ENCODE measurements at regions not wholly inside any gene's neighbourhood (a gene's known extent, or its start where the extent isn't known, plus 50 kb on each side); places are given as distances from the start of the nearest gene placed in this dataset.

- DNase-seq (ENCODE audit: low read depth), result peak; percentile 16
Measured at GRCh38 chrX:128460835-128461234, 408.6 kb upstream of the ACTRT1 start.

GRCh38 chrX:128458888-128459287 is 406.7 kb upstream of the ACTRT1 start:
- H3K4me3 ChIP-seq (ENCODE audit: low read length), result no peak overlapping the region
- peak; percentile 77 for DNase-seq (ENCODE audit: low read depth)
- no peak for TF ChIP-seq CTCF (IDR thresholded peaks at IDR 0.05; ENCODE audit: insufficient read depth, low read depth, low read length, missing control alignments)

More at GRCh38 chrX:128460835-128461234, 408.6 kb upstream of the ACTRT1 start:
- peak; percentile 15 for TF ChIP-seq CTCF (IDR thresholded peaks at IDR 0.05; ENCODE audit: insufficient read depth, low read depth, low read length, missing control alignments)
- H3K4me3 ChIP-seq (ENCODE audit: low read length), result no peak overlapping the region

GRCh38 chrX:128457674-128458073 is 405.5 kb upstream of the ACTRT1 start:
- no peak for TF ChIP-seq CTCF (IDR thresholded peaks at IDR 0.05; ENCODE audit: insufficient read depth, low read depth, low read length, missing control alignments)
- H3K4me3 ChIP-seq (ENCODE audit: low read length), result no peak overlapping the region
- peak; percentile 50 for DNase-seq (ENCODE audit: low read depth)

GRCh38 chrX:128439159-128439558 is 387.0 kb upstream of the ACTRT1 start:
- no peak for DNase-seq (ENCODE audit: low read depth)
- H3K4me3 ChIP-seq (ENCODE audit: low read length), result no peak overlapping the region
- TF ChIP-seq CTCF (IDR thresholded peaks at IDR 0.05; ENCODE audit: insufficient read depth, low read depth, low read length, missing control alignments), result no peak

GRCh38 chrX:128438082-128438481 is 385.9 kb upstream of the ACTRT1 start:
- H3K4me3 ChIP-seq (ENCODE audit: low read length), result no peak overlapping the region
- TF ChIP-seq CTCF (IDR thresholded peaks at IDR 0.05; ENCODE audit: insufficient read depth, low read depth, low read length, missing control alignments), result no peak
- no peak for DNase-seq (ENCODE audit: low read depth)

- no peak overlapping the region for H3K4me3 ChIP-seq (ENCODE audit: low read length)
- DNase-seq (ENCODE audit: low read depth), result peak; percentile 67
- no peak for TF ChIP-seq CTCF (IDR thresholded peaks at IDR 0.05; ENCODE audit: insufficient read depth, low read depth, low read length, missing control alignments)
Measured at GRCh38 chrX:128436397-128437103, 384.3 kb upstream of the ACTRT1 start.

GRCh38 chrX:128425546-128425945 is 373.3 kb upstream of the ACTRT1 start:
- H3K4me3 ChIP-seq (ENCODE audit: low read length), result no peak overlapping the region
- TF ChIP-seq CTCF (IDR thresholded peaks at IDR 0.05; ENCODE audit: insufficient read depth, low read depth, low read length, missing control alignments), result no peak
- no peak for DNase-seq (ENCODE audit: low read depth)

All from epithelial cell of esophagus (primary cell).